Medulla oblongata (tissue), 1 donor: ENCODE measurements at regions not wholly inside any gene's neighbourhood (a gene's known extent, or its start where the extent isn't known, plus 50 kb on each side); places are given as distances from the start of the nearest gene placed in this dataset.
A peak's percentile ranks its signal among the peaks of the same experiment; 100 is the strongest.
"Not testable (repeated sequence)": the region's sequence is repeated elsewhere in the genome, so short reads cannot be mapped to it uniquely, and the experiment has no call there.

Experiments used
- DNase-seq: peaks from one replicate; pipeline ENCODE4 v3.0.0-alpha.2; 2015; ENCODE audit errors: extremely low spot score

DNA sequence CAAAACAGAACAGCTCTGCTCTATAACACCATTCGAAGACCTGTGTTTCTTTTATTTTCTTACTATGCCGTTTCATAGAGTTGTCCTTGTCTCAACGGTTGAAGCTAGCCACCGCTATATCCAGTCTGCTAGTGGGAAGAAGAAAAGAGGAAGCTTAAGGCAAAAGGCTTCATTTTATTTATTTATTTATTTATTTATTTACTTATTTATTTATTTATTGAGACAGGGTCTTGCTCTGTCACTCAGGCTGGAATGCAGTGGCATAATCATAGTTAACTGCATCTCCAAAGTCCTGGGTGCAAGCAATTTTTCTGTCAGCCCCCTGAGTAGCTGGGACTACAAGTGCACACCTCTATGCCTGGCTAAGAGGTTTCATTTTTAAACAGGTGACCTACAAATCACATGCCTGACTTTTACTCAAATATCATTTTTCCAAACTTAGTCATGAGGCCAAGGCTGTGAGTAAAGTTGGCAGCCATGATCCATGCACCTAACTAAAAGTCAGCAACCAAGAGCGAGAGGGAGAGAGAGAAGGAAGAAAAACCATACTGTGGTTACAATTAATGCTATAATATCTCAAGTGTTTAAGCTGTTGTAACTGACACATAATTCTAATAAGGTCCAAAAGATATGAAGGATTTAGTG lies 1305.3 kb upstream of the LRRTM3 start:
- no peak for DNase-seq

DNA sequence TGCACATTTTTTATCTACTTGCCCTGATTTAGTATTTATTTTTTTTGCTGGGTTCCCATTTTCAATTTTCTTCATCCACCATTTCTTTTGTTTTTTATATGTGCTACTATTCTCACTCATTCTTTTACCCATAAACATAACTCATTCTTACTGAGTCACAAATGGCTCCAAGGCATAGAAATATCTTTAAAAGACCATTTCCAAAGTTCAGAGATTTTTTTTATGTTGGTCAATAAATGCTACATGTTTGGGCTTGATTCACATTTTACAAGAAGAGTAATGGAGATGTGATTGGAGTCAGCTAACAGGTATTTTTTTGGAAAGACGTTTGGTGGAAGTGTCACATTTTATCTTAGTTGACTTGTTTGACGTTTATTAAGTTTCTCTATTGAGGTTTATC lies 1303.2 kb upstream of the LRRTM3 start:
- no peak for DNase-seq

DNA sequence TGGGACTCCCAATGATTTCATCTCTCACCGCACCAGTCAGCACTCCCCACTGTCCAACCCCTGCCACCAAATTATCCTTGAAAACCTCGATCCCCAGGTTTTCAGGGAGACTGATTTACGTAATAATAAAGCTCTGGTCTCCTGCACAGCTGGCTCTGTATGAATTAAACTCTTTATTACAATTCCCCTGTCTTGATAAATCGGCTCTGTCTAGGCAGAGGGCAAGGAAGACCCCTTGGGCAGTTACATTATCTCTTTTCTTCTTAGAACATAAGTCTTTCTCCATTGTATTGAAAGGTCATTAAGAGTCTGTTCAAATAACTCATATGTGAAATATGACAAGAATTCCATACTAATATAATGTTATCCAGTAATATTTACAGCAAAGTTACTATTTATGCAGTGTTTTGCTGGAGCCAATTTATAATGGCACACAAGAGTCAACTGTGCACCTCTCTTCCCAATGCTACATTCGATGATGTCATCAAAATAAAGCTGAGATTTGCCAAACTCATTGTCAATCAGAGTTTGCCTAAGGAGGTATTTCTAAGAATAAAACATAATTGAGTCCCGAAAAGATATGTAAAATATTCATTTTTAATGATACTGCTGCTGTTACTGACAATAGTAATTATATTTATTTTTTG lies 1297.2 kb upstream of the LRRTM3 start:
- no peak for DNase-seq

DNA sequence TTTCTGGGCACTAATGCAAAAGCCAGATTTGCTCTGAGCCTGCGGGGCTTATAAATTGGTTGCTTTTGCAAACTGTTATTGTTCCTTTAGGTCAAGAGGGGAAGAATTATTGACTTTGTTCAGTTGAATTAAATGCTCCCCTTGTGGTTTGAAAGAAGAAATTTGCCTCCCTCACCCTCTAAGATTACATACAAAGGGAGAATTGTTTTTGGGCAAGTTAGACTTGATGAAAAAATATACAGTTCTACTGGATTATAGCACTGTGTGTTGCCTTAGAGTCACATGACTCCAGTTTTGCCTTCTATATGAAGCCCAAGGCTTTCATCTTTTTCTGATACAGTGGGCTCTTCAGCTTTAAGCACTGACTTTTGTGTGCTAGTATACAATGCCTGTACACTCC lies 1265.8 kb upstream of the LRRTM3 start:
- peak; percentile 15 for DNase-seq

DNA sequence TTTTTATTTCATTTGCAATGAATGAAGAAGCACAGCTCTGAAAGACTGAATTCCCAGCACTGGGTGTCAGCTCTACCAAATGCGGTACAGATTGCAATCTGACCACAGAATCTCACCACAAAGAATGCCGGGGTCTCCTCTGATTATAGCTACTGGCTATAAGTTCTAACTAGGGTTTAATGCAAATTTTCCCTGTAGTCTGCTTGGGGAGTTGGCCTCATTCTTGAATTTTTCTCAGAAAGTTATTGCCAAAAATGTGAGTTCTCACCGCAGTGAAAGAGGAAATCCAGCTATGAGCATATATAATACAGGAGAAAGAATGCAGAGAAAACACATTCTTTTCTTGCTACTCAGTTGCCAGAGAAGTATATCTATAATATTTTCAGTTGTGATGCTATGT lies 1255.7 kb upstream of the LRRTM3 start:
- DNase-seq: no peak

DNA sequence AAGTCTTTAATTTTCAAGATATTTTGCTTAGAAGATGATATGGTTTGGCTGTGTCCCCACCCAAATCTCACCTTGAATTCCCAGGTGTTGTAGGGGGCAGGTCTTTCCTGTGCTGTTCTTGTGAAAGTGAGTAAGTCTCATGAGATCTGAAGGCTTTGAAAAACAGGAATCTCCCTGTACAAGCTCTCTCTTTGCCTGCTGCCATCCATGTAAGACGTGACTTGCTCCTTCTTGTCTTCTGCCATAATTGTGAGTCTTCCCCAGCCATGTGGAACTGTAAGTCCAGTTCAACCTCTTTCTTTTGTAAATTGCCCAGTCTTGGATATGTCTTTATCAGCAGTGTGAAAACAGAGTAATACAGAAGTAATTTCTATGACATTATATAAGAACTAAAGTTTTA lies 1255.2 kb upstream of the LRRTM3 start:
- not testable (repeated sequence) for DNase-seq

DNA sequence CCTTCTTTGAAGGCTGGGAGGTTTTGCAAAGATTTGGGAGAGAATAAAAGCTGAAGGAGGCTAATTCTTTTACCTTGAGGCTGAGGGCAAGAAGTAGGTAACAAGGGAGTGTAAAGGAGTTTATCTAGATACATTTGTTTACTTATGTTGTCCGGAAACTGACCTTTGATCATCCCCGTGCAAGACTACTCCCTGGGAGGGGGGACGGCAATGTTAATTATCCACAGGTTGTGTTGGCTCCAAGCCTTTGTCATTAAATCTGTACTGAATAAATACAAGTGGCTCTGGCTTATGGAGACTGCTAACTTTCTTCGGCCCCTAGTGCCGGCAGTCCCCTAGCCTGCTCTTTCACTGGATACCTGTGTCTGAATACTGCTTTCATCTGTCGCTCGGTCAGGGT lies 1250.6 kb upstream of the LRRTM3 start:
- DNase-seq: no peak

DNA sequence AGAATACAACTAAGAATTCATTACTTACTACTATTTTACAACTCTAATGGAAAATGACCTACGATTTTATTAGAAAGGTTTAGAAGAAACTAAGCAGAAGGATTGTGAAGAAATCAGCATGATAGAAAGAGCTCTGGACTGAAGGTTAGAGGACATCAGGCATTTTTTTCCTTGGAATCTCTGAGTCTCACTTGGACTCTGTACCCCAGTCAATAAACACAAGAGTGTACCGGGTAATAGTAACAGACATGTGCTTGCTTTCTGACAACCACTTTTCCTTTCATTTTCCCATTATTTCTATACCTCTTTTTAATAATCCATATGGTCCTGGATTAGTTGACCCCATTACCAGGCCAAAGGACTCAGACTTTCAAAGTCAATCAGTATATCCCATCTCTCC lies 1240.9 kb upstream of the LRRTM3 start:
- DNase-seq: no peak

DNA sequence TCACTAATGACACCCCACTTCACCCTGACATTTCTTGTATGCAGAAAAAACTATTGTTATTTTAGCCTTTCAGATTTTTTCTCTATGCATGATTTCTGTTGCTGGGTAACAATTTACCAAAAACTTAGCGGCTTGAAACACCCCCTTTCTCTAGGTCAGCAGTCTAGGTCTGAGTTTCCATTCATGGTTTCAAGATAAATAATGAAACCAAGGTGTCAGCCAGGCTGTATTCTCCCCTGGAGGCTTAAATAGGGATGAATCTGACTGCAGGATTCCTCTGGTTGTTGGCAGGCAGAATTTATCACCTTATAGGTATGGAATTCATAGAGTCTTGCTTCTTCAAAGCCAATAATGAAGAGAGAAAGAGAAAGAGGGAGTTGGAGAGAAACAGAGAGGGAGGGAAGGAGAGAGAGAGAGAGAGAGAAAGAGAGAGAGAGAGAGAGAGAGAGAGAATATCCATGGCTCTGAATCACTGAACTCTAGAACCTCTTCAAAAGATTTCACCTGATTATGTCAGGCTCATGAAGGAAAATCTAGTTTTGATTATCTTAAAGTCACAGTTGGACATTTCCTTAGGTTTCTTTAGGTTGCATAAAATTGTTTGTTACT lies 1224.6 kb upstream of the LRRTM3 start:
- no peak for DNase-seq

DNA sequence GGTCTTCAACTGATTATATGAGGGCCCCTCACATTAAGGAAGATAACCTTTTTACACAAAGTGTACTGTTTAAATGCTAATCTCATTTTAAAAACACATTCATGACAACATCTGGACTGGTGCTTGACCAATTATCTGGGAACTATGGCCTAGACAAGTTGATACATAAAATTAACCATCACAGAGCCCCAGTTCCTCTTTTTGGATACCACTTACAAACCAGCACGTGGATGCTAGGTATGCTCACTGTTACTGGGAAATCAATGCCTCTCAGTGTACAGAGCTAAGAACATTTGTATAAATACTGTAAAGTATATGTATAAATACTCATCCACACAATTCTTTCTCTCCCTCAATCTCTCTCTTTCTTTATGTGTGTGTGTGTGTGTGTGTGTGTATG lies 1217.8 kb upstream of the LRRTM3 start:
- no peak for DNase-seq

DNA sequence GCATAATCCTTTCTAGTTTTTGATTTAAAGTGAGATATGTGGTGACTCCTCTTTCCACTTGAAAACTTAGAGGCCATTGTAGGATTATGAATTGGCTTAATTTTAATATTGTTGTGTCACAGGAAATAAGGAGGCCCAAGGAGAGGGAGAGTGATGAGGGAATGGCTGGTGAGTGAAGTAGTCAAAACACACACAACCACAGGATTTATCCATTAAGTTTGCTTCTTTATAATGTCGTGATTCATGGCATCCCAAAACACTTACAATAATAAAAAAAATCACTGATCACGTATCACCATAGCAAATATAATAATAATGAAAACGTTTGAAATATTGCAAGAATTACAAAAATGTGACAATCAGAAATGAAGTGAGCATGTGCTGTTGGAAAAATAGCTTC lies 1215.5 kb upstream of the LRRTM3 start:
- DNase-seq: no peak

DNA sequence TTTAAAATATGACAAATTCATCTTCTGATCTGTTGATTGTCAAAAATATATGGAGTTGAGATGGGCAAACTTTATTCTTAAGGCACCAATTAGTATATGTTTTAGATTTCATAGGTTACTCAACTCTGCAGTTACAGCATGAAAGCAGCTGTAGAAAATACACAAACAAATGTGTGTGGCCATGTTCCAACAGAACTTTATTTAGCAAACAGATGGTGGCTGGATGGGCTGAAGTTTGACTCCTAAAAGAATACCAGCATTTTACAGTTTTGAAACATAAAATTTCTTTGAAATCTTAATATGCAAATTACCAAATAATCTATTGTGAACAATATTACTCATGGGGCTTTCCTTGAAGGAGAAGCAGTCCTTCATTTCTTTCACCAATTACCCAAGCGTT lies 1206.0 kb upstream of the LRRTM3 start:
- no peak for DNase-seq

DNA sequence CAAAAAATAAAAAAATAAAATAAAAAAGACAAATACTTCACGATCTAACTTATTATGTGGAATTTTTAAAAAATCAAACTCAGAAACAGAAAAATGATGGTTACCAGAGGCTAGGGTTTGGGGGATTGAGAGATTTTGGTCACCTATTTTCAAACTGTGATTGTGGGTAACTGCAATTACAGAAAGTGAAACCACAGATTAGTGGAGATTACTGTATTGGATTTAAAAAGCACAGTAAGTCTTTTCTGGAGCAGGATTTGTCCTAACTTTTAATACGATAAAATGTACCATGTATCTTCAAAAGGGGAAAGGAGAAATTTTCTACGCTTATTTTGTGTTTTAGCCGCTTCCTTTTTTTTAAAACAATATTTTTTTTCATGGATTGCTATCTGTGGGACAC lies 1204.9 kb upstream of the LRRTM3 start:
- DNase-seq: no peak

DNA sequence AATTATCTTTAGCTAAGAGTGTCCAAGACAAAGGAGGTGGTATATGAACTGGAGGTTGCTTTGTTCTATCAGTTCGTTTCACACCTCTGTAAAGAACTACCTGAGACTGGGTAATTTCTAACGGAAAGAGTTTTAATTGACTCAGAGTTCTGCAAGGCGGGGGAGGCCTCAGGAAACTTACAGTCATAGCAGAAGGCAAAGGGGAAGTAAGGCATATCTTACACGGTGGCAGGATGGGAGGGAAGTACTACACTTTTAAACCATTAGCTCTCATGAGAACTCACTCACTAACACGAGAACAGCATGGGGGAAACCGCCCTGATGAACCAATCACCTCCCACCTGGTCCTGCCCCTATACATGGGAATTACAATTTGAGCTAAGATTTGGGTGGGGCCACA lies 1202.3 kb upstream of the LRRTM3 start:
- no peak for DNase-seq

DNA sequence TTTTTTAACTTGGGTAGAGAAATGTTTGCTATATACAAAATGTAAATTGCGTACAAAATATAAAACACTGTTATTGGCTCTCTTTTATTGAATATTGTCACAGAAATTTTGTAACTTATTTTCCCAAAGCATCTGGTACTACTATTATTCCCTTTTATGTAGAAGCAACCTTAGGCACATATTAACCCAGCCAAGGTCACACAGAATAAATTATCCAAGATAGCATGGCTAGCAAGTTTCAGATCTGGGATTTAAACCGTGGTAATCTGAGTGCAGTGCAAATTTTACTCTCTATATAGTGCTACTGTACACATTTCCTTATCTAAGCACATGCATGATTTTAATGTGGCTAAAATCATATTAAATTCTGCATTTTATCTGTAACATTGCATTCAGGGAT lies 1190.5 kb upstream of the LRRTM3 start:
- DNase-seq: no peak

DNA sequence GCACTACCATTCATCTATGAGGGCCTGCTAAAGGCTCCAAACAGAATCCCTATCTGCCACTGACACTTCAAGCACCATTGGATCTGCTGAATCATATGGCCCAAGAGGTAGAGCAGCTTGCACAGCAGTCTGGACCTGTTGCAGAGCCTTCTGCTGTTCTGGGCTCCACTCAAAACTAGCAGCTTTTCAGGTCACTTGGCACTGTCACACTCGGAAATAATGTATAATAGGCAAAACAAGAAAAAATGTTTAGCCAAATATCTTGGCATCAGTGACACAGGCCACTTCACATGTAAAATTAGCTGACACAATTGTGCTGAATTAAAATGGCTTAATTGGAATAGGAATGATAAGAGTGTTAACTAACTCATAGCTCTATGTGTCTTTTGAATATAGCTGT lies 1182.9 kb upstream of the LRRTM3 start:
- no peak for DNase-seq

DNA sequence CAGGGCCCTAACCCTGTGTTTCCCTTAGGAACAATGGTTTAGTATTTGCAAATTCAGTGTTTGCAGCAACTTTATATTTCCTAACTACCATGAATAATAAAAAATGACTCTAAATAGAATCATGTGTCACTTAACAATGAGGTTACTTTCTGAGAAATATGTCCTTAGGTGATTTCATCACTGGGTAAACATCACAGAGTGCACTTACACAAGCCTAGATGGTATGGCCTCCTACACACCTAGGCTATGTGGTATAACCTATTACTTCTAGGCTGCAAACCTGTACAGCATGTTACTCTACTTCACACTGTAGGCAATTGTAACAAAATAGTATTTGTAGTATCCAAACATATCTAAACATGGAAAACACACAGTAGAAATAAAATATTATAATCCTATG lies 1174.6 kb upstream of the LRRTM3 start:
- no peak for DNase-seq

DNA sequence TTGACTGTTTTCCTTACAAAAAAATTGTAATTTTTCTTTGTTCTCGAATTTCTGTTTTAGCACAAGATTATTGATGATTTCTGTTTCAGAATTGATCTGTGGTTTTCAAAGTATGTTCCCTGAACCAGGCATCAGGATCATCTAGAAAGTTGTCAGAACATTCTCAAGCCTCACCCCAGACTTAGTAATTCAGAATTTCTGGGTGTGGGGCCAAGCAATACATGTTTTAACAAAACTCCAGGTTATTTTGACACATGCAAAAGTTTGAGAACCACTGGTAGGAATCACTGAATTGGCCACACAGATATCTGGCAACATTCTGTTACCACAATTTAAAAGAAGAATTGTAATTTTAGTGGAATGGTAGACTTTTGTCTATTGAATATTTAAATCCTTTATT lies 1173.9 kb upstream of the LRRTM3 start:
- no peak for DNase-seq

DNA sequence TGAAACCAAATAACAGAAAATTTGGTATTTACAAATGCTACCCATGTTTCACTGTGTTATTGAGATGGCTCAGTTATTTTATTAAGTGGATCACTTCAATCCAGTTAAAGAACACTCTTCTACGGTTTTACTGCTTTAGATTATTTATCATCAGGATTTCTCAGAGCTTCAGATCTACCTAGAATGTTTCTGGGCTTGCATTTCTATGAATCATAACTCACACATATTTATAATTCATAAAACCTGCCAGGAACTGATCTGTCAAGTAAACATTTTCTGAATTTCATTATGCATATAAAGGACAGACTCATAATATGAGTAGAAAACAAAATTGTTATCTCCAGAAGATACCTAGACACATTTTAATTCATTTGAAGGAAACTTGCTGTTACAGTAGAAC lies 1172.3 kb upstream of the LRRTM3 start:
- no peak for DNase-seq

DNA sequence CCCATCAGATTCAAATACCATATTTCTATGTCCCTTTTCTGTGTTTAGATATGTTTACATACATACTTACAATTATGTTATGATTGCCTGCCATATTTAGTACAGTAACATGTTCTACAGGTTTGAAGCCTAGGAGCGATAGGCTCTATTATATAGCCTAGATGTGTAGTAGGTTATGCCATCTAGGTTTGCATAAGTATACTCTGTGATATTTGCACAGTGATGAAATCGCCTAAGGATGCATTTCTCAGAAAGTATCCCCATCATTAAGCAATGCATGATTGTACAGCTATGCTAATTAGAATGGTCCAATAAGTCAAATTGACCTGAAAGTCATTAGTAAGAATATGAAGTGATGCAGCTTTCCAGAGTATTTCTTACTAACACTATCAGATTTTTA lies 1171.7 kb upstream of the LRRTM3 start:
- no peak for DNase-seq

DNA sequence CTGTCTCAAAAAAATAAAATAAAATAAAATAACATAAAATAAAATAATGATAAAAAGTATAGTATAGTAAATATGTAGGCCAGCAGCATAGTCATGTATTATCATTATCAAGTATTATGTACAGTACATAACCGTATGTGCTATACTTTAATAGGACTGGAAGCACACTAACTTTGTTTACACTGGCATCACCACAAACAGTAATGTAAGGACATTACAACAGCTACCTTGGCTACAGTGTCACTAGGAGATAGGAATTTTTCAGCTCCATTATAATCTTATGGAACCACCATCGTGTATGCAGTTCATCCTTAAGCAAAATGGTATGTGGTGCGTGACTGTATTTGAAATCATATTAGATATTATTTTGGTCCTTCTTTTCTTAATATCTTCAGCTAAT lies 1163.5 kb upstream of the LRRTM3 start:
- no peak for DNase-seq

DNA sequence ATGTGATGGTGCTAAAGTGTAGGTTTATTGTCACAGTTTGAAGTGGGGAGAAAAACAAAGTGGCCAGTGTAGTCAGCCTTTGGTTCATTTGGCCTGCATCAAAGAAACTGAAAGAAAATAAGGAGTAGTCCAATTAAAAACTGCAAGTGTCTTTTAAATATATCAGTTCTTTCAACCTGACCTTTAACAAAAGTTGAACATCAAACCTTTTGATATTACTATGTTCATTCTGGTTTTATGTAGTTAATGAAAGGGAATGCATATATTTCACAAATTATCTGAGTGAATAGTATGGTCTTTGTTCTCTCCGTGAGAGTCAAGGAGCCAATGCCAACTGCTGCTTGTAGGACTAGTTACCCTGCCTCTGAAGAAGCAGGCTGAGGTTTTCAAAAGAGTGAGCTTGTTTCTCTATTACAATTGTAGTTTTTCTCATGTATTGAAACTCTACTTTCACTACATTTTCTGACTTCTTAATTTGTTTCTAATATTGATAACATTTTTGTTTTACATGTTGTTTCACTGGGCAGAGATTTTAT lies 1160.8 kb upstream of the LRRTM3 start:
- DNase-seq: peak; percentile 58

DNA sequence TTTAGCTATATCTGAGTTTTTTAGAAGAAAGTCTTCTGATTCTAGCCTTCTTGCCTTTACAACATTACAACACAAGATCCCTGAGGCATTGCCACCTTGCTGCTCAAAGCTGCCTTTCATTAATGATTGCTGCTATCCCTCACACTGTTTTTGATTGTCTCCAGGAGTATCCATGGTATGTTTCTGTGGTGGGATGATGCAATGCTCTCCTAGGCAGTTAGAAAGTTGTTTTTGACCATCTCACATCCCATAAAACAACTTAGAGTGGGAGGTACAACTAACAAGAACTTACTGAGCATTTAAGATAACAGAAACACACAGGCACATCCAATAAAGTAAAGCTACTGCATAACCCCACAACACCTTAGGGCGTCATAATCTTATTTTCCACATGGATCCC lies 1156.0 kb upstream of the LRRTM3 start:
- no peak for DNase-seq
